ENCODE measurements at regions not wholly inside any gene's neighbourhood (a gene's known extent, or its start where the extent isn't known, plus 50 kb on each side); places are given as distances from the start of the nearest gene placed in this dataset.

GRCh38 chr20:52426856-52427255 is 235.3 kb upstream of the ZFP64 start:
- TF ChIP-seq POLR2A (IDR thresholded peaks at IDR 0.05; ENCODE audit: low read depth, low read length) (no peak), TAF1 (IDR thresholded peaks at IDR 0.05; ENCODE audit: low read depth, low read length) (no peak), POU2F2 (IDR thresholded peaks at IDR 0.05; ENCODE audit: low read depth, low read length) (no peak)
